BE2C (cell line): ENCODE measurements at regions not wholly inside any gene's neighbourhood (a gene's known extent, or its start where the extent isn't known, plus 50 kb on each side); places are given as distances from the start of the nearest gene placed in this dataset.

Source experiments
- DNase-seq: peaks from one replicate; pipeline ENCODE4 v3.0.0-alpha.2; 2020
- H3K27me3 ChIP-seq: fragments of 250-450 bp; sonication (Bioruptor Pico); 2 replicates; pipeline ENCODE4 v1.5.1; 2020; ENCODE audit warnings: mild to moderate bottlenecking
- H3K36me3 ChIP-seq: fragments of 250-450 bp; sonication (Bioruptor Pico); 2 replicates; pipeline ENCODE4 v1.5.1; 2020; ENCODE audit warnings: mild to moderate bottlenecking
- H3K4me1 ChIP-seq: fragments of 250-450 bp; sonication (Bioruptor Pico); 2 replicates; pipeline ENCODE4 v1.5.1; 2020
- H3K4me3 ChIP-seq: 2 replicates; pipeline ENCODE4 v1.5.1; 2011; ENCODE audit warnings: low read depth, low read length
- H3K9me3 ChIP-seq: fragments of 250-450 bp; sonication (Bioruptor Pico); 2 replicates; pipeline ENCODE4 v1.5.1; 2020
- TF ChIP-seq, protein P1 (sequence below): IDR thresholded peaks from 2 replicates; pipeline ENCODE4 v1.5.1; 2012; ENCODE audit warnings: mild to moderate bottlenecking, low read depth, low read length

- no peak for DNase-seq
- no peaks in the 10 kb centered on the region for H3K4me1 ChIP-seq
- TF ChIP-seq, protein P1, sequence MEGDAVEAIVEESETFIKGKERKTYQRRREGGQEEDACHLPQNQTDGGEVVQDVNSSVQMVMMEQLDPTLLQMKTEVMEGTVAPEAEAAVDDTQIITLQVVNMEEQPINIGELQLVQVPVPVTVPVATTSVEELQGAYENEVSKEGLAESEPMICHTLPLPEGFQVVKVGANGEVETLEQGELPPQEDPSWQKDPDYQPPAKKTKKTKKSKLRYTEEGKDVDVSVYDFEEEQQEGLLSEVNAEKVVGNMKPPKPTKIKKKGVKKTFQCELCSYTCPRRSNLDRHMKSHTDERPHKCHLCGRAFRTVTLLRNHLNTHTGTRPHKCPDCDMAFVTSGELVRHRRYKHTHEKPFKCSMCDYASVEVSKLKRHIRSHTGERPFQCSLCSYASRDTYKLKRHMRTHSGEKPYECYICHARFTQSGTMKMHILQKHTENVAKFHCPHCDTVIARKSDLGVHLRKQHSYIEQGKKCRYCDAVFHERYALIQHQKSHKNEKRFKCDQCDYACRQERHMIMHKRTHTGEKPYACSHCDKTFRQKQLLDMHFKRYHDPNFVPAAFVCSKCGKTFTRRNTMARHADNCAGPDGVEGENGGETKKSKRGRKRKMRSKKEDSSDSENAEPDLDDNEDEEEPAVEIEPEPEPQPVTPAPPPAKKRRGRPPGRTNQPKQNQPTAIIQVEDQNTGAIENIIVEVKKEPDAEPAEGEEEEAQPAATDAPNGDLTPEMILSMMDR = no peak
- H3K36me3 ChIP-seq = no peaks in the 10 kb centered on the region
- H3K9me3 ChIP-seq = no peaks in the 10 kb centered on the region
- H3K27me3 ChIP-seq = no peaks in the 10 kb centered on the region
- H3K4me3 ChIP-seq = no peak overlapping the region
Measured at GRCh38 chr1:4433075-4433474, 221.3 kb upstream of the AJAP1 start.

GRCh38 chr1:4444086-4444485 lies 210.3 kb upstream of the AJAP1 start:
- H3K27me3 ChIP-seq = no peaks in the 10 kb centered on the region
- H3K4me1 ChIP-seq = no peaks in the 10 kb centered on the region
- TF ChIP-seq, protein P1 = no peak
- no peaks in the 10 kb centered on the region for H3K36me3 ChIP-seq
- no peak for DNase-seq
- no peaks in the 10 kb centered on the region for H3K9me3 ChIP-seq
- no peak overlapping the region for H3K4me3 ChIP-seq

DNA sequence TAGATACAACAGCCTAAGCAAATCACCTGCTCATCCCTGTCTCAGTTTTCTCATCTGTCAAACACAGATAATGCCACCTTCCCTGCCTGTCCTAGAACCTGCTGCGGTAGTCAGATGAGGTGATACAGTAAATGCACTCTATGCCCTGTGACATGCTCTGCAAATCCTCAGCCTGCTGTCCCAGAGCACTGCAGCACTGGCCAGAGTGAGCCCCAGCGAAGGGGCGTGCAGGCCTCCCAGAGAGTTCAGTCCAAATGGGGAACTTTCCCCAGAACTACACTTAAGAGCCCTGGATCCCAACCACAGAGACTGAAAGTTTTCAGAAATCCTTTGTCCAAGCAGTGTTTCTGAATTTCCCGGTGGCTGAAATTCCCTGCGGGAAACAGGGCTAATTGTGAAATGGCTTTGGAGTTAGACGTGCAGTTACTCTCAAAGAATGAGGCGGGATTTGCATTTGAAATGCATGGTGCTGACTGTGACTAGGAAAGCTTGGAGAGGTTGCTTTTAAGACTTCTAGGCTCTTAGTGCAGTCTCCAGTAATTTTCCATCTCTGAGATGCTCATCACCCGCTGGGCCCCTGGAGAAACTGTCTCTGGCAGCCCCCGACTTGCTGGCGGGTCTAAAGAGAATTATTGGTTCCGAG lies 206.5 kb upstream of the AJAP1 start:
- DNase-seq = no peak
- TF ChIP-seq, protein P1 = no peak
- no peaks in the 10 kb centered on the region for H3K27me3 ChIP-seq
- H3K9me3 ChIP-seq = no peaks in the 10 kb centered on the region
- no peaks in the 10 kb centered on the region for H3K36me3 ChIP-seq
- H3K4me3 ChIP-seq = no peak overlapping the region
- no peaks in the 10 kb centered on the region for H3K4me1 ChIP-seq

- H3K4me3 ChIP-seq = no peak overlapping the region
- H3K36me3 ChIP-seq = no peaks in the 10 kb centered on the region
- TF ChIP-seq, protein P1 = no peak
- H3K27me3 ChIP-seq = no peaks in the 10 kb centered on the region
- DNase-seq = no peak
- H3K9me3 ChIP-seq = no peaks in the 10 kb centered on the region
- H3K4me1 ChIP-seq = no peaks in the 10 kb centered on the region
Measured at GRCh38 chr1:4449972-4450371, 204.4 kb upstream of the AJAP1 start.

GRCh38 chr1:4452701-4453100 lies 201.7 kb upstream of the AJAP1 start:
- no peaks in the 10 kb centered on the region for H3K9me3 ChIP-seq
- H3K36me3 ChIP-seq = no peaks in the 10 kb centered on the region
- no peak overlapping the region for H3K4me3 ChIP-seq
- no peak for DNase-seq
- H3K27me3 ChIP-seq = no peaks in the 10 kb centered on the region
- TF ChIP-seq, protein P1 = no peak
- H3K4me1 ChIP-seq = no peaks in the 10 kb centered on the region

DNA sequence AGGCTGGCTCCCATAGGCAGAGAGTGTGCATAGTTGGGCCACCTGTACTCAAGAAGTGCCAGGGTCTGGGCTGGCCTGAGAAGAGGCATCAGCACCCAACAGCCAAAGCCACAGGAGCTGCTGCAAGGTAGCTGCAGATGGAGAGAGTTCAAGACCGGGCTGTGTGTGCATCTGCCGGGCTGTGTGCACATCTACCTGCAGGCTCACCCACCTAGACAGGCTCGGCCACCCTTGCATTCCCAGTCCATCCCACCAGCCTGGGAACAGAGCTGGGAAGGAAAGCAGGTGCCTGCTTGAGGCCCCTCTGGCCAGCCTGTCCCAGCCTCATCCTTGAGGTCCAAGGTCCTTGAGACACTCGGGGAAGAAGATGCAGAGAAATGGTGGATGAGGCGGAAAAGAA lies 194.4 kb upstream of the AJAP1 start:
- DNase-seq = no peak
- Histone ChIP-seq H3K27me3 (no peaks in the 10 kb centered on the region), H3K4me3 (no peak overlapping the region), H3K36me3 (no peaks in the 10 kb centered on the region), H3K4me1 (no peaks in the 10 kb centered on the region), H3K9me3 (no peaks in the 10 kb centered on the region)
- TF ChIP-seq, protein P1 = no peak
